Astrocyte (in vitro differentiated cells and primary cell): ENCODE measurements at regions not wholly inside any gene's neighbourhood (a gene's known extent, or its start where the extent isn't known, plus 50 kb on each side); places are given as distances from the start of the nearest gene placed in this dataset.

Experiments used
- CTCF ChIP-seq: IDR thresholded peaks from 2 replicates; pipeline ENCODE4 v1.5.1; 2011; ENCODE audit warnings: low read depth, mild to moderate bottlenecking, inconsistent platforms, low read length, moderate library complexity; ENCODE audit not compliant: insufficient read depth
- EZH2 ChIP-seq: IDR thresholded peaks from 2 replicates; pipeline ENCODE4 v1.6.1; 2012; ENCODE audit warnings: mild to moderate bottlenecking, low read length, inconsistent platforms; ENCODE audit not compliant: insufficient read depth

GRCh38 chr6:103335412-103335811, 1524.3 kb downstream of the HACE1 start:
- TF ChIP-seq CTCF (no peak), EZH2 (no peak)
